ENCODE measurements at regions not wholly inside any gene's neighbourhood (a gene's known extent, or its start where the extent isn't known, plus 50 kb on each side); places are given as distances from the start of the nearest gene placed in this dataset.
A peak's percentile ranks its signal among the peaks of the same experiment; 100 is the strongest.

DNA sequence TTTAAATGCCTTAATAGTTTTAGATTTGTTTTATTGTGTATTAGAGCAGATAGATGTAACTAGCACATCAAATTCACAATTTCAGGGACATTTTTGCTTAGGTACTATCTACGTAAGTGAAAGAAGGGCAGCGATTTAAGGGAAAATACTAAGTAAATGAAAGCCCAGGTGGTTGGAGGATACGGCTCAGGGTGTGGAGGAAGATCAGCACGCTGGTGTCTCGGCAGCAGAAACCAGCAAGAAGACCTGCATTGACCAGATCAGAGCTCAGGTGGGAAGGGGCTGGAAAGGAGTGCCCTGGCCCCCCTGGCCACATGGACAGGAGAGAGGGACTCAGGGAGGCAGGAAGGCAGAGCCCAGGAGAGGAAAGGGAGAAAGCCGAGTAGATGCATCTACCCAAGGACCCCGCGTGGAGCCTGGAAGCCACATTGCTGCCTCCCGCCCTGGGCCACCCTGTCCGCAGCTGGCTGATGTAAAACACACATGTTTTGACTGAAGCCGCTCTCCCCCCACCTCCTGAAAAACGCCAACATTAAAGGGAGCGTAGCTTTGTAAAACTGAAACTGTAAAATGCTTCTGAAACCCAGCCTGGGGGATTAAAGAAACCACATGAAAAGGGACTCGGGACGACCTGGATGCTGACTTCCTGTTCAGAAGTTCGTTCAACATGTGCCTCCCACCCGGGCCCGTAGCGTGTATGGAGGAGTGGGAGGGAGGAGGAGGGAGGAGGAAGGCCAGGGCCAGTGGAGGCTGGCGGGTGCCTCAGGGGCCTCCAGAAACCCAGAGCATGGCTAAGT, 72.6 kb upstream of the TARDBP start:
- H3K4me3 ChIP-seq (ENCODE audit: low read length) = peak overlapping the region; percentile 48
- H3K4me1 ChIP-seq (ENCODE audit: low read length) = peaks cover 19% of the 10 kb centered on the region
- H4K20me1 ChIP-seq (ENCODE audit: insufficient read depth, low read length) = peaks cover 27% of the 10 kb centered on the region
- no peak overlapping the region for H2AFZ ChIP-seq (ENCODE audit: low read depth, low read length)
- H3K9ac ChIP-seq (ENCODE audit: low read length) = no peak overlapping the region; the same call in 1 of the 2 replicates
- no peaks in the 10 kb centered on the region for H3K79me2 ChIP-seq (ENCODE audit: low read length)
- peaks cover 64% of the 10 kb centered on the region for H3K27me3 ChIP-seq (ENCODE audit: low read depth, low read length)
- no peaks in the 10 kb centered on the region for H3K9me3 ChIP-seq (ENCODE audit: insufficient read depth, low read length)
- peak overlapping the region; percentile 65 for H3K4me2 ChIP-seq (ENCODE audit: low read length)
- no peak overlapping the region for H3K27ac ChIP-seq (ENCODE audit: low read length)
- H3K36me3 ChIP-seq (replicated peaks; ENCODE audit: low read depth, low read length) = no peaks in the 10 kb centered on the region
- TF ChIP-seq EZH2phosphoT487 (IDR thresholded peaks at IDR 0.05; ENCODE audit: low read depth) = no peak
- TF ChIP-seq, protein P1, sequence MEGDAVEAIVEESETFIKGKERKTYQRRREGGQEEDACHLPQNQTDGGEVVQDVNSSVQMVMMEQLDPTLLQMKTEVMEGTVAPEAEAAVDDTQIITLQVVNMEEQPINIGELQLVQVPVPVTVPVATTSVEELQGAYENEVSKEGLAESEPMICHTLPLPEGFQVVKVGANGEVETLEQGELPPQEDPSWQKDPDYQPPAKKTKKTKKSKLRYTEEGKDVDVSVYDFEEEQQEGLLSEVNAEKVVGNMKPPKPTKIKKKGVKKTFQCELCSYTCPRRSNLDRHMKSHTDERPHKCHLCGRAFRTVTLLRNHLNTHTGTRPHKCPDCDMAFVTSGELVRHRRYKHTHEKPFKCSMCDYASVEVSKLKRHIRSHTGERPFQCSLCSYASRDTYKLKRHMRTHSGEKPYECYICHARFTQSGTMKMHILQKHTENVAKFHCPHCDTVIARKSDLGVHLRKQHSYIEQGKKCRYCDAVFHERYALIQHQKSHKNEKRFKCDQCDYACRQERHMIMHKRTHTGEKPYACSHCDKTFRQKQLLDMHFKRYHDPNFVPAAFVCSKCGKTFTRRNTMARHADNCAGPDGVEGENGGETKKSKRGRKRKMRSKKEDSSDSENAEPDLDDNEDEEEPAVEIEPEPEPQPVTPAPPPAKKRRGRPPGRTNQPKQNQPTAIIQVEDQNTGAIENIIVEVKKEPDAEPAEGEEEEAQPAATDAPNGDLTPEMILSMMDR (IDR thresholded peaks at IDR 0.05; ENCODE audit: low read depth, low read length) = no peak

DNA sequence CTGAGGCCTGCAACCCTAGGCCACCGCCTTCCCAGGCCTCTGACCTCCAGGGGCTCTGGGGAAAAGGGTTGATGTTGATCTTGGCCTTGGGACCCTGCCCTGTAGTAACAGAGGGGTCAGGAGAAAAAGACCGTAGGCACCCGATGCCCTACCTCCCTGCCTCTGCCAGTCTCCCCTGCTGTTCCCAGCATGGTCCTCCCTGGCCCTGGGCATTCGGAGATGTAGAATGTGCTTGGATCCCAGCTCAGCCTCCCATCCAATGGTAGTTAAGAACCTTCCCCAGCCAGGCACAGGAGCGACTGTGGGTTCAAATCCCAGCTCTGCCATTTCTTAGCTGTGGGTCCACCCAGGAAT, 72.0 kb upstream of the TARDBP start:
- Histone ChIP-seq H2AFZ (ENCODE audit: low read depth, low read length) (no peak overlapping the region), H3K36me3 (replicated peaks; ENCODE audit: low read depth, low read length) (no peaks in the 10 kb centered on the region), H3K4me3 (ENCODE audit: low read length) (peak overlapping the region; percentile 48), H3K27ac (ENCODE audit: low read length) (no peak overlapping the region), H3K4me2 (ENCODE audit: low read length) (peak overlapping the region; percentile 65), H3K4me1 (ENCODE audit: low read length) (peaks cover 19% of the 10 kb centered on the region), H3K9ac (ENCODE audit: low read length) (no peak overlapping the region), H3K9me3 (ENCODE audit: insufficient read depth, low read length) (no peaks in the 10 kb centered on the region), H4K20me1 (ENCODE audit: insufficient read depth, low read length) (peaks cover 27% of the 10 kb centered on the region), H3K27me3 (ENCODE audit: low read depth, low read length) (peaks cover 64% of the 10 kb centered on the region), H3K79me2 (ENCODE audit: low read length) (no peaks in the 10 kb centered on the region)
- no peak for TF ChIP-seq EZH2phosphoT487 (IDR thresholded peaks at IDR 0.05; ENCODE audit: low read depth)
- TF ChIP-seq, protein P1 (IDR thresholded peaks at IDR 0.05; ENCODE audit: low read depth, low read length) = no peak

DNA sequence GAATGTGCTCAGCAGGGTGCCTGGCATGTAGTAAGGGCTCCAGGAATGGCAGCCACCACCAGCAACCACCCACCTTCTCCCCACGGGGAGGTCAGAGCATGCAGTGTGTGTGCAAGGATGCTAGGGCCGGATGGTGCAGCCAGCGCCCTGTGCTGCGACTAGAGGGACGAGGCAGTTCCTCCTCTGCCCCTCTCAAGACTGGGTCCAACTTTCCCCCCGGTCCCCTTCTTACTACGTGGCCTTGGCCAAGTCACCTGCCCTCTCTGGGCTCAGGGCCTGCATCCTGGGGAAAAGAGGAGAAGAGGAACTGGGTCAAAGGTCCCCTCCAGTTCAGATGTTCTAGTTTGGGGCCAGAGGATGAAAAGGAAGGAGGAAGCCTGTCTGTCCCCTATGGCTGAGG, 71.6 kb upstream of the TARDBP start:
- Histone ChIP-seq H2AFZ (ENCODE audit: low read depth, low read length) (no peak overlapping the region), H3K36me3 (replicated peaks; ENCODE audit: low read depth, low read length) (no peaks in the 10 kb centered on the region), H3K9ac (ENCODE audit: low read length) (no peak overlapping the region), H3K4me1 (ENCODE audit: low read length) (peaks cover 19% of the 10 kb centered on the region), H3K9me3 (ENCODE audit: insufficient read depth, low read length) (no peaks in the 10 kb centered on the region), H3K4me3 (ENCODE audit: low read length) (no peak overlapping the region), H3K27me3 (ENCODE audit: low read depth, low read length) (peaks cover 64% of the 10 kb centered on the region), H4K20me1 (ENCODE audit: insufficient read depth, low read length) (peaks cover 27% of the 10 kb centered on the region; the same call in 1 of the 2 replicates), H3K79me2 (ENCODE audit: low read length) (no peaks in the 10 kb centered on the region), H3K4me2 (ENCODE audit: low read length) (peak overlapping the region; percentile 65), H3K27ac (ENCODE audit: low read length) (no peak overlapping the region)
- TF ChIP-seq, protein P1 (IDR thresholded peaks at IDR 0.05; ENCODE audit: low read depth, low read length) = no peak
- no peak for TF ChIP-seq EZH2phosphoT487 (IDR thresholded peaks at IDR 0.05; ENCODE audit: low read depth)

DNA sequence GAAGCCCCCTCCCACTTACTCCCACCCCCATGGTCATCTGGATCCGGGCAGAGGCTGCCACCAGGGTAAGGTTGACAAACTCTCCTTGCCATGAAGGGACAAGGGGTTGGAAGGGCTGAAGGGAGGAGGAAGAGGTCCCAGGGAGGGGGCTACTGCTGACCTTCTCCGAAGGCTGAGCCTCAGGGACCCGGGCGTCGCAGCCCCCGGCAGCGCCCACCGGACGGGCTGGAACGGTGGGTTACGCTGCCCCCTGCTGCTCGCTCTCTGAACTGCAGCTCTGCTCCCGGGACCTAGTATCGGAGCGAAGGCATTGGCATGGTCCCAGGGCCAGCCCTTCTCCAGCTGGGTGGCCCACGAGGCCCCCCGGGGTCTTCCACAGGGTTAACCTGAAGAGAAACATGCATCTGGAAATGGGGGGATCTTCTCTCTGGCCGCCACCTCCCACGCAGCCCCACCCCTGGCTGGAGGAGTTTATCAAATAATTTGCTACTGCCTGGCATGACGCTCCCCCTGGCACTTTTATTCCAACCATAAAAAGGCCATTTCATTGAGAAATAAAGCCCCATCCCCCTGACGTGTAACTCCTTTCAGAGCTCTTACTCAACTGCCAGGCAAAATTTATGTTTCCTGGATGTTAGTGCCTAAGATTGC, 70.4 kb upstream of the TARDBP start:
- TF ChIP-seq, protein P1 (IDR thresholded peaks at IDR 0.05; ENCODE audit: low read depth, low read length) = peak; percentile 76
- no peak for TF ChIP-seq EZH2phosphoT487 (IDR thresholded peaks at IDR 0.05; ENCODE audit: low read depth)
- Histone ChIP-seq H3K79me2 (ENCODE audit: low read length) (no peaks in the 10 kb centered on the region), H3K4me3 (ENCODE audit: low read length) (no peak overlapping the region), H3K27ac (ENCODE audit: low read length) (no peak overlapping the region), H3K36me3 (replicated peaks; ENCODE audit: low read depth, low read length) (no peaks in the 10 kb centered on the region), H4K20me1 (ENCODE audit: insufficient read depth, low read length) (peaks cover 27% of the 10 kb centered on the region; the same call in 1 of the 2 replicates), H2AFZ (ENCODE audit: low read depth, low read length) (no peak overlapping the region), H3K9ac (ENCODE audit: low read length) (no peak overlapping the region), H3K27me3 (ENCODE audit: low read depth, low read length) (peaks cover 63% of the 10 kb centered on the region), H3K9me3 (ENCODE audit: insufficient read depth, low read length) (no peaks in the 10 kb centered on the region), H3K4me2 (ENCODE audit: low read length) (peak overlapping the region; percentile 26; the same call in 1 of the 2 replicates), H3K4me1 (ENCODE audit: low read length) (peaks cover 19% of the 10 kb centered on the region)
